CD14-positive monocyte (primary cell): ENCODE measurements at regions not wholly inside any gene's neighbourhood (a gene's known extent, or its start where the extent isn't known, plus 50 kb on each side); places are given as distances from the start of the nearest gene placed in this dataset.

Experiments
- DNase-seq, 3 donors: peaks; one replicate each; pipeline ENCODE4 v3.0.0-alpha.2; 2011 to 2022
- H2AFZ ChIP-seq: 2 replicates; pipeline ENCODE4 v1.6.0; 2012; ENCODE audit warnings: mild to moderate bottlenecking, low read depth, low read length, inconsistent platforms; ENCODE audit not compliant: insufficient read depth, poor library complexity, severe bottlenecking
- H3K27ac ChIP-seq, 2 donors: 1 replicate in 1 of 2; 2 replicates in 1 of 2; pipeline ENCODE4 v1.5.1; 2012 to 2013; ENCODE audit warnings: low read length in 2 of 2, control low read depth in 1 of 2, inconsistent platforms in 1 of 2, low read depth in 1 of 2, mild to moderate bottlenecking in 1 of 2
- H3K27me3 ChIP-seq, 2 donors: one replicate each; pipeline versions ENCODE4 v1.6.0 to v1.6.1; 2011 to 2013; ENCODE audit warnings: low read length in 2 of 2; ENCODE audit not compliant: control insufficient read depth in 2 of 2, insufficient read depth in 2 of 2
- H3K36me3 ChIP-seq, 2 donors: replicated peaks in 1 of 2; 1 replicate in 1 of 2; 2 replicates in 1 of 2; pipeline versions ENCODE4 v1.5.1 to v1.6.1; 2012 to 2013; ENCODE audit warnings: low read length in 2 of 2, control low read depth in 1 of 2, inconsistent platforms in 1 of 2, mild to moderate bottlenecking in 1 of 2; ENCODE audit not compliant: insufficient read depth in 2 of 2, control insufficient read depth in 1 of 2
- H3K4me1 ChIP-seq, 2 donors: 1 replicate in 1 of 2; 2 replicates in 1 of 2; pipeline versions ENCODE4 v1.5.1 to v1.6.1; 2012 to 2013; ENCODE audit warnings: low read length in 2 of 2, control low read depth in 1 of 2, inconsistent platforms in 1 of 2, mild to moderate bottlenecking in 1 of 2, moderate library complexity in 1 of 2; ENCODE audit not compliant: insufficient read depth in 2 of 2, control insufficient read depth in 1 of 2
- H3K4me2 ChIP-seq: replicated peaks from 2 replicates; pipeline ENCODE3; 2012; ENCODE audit warnings: low read length, moderate library complexity, mild to moderate bottlenecking; ENCODE audit not compliant: poor library complexity, severe bottlenecking; ENCODE audit errors: extremely low read depth
- H3K4me3 ChIP-seq, 3 experiments: fragments of 200-600 bp in 1 of 3; sonication (generic) in 1 of 3; replicated peaks in 1 of 3; 1 replicate in 2 of 3; 2 replicates in 1 of 3; pipeline ENCODE4 v1.5.1; 2011 to 2013; ENCODE audit warnings: low read length in 3 of 3, mild to moderate bottlenecking in 3 of 3, control low read depth in 2 of 3, low read depth in 2 of 3, inconsistent platforms in 1 of 3, moderate library complexity in 1 of 3
- H3K79me2 ChIP-seq: 2 replicates; pipeline ENCODE4 v1.6.0; 2012; ENCODE audit warnings: mild to moderate bottlenecking, control low read depth, inconsistent platforms, low read length, moderate library complexity; ENCODE audit not compliant: insufficient read depth
- H3K9ac ChIP-seq: 2 replicates; pipeline ENCODE4 v1.6.0; 2017; ENCODE audit warnings: low read length, mild to moderate bottlenecking; ENCODE audit not compliant: insufficient read depth, poor library complexity, severe bottlenecking
- H3K9me3 ChIP-seq, 2 donors: replicated peaks in 1 of 2; 1 replicate in 1 of 2; 2 replicates in 1 of 2; pipeline versions ENCODE4 v1.5.1 to v1.6.1; 2012 to 2013; ENCODE audit warnings: low read length in 2 of 2, control low read depth in 1 of 2; ENCODE audit not compliant: control insufficient read depth in 1 of 2, insufficient read depth in 1 of 2
- H4K20me1 ChIP-seq: 2 replicates; pipeline ENCODE4 v1.6.0; 2012; ENCODE audit warnings: mild to moderate bottlenecking, low read length, control low read depth, moderate library complexity; ENCODE audit not compliant: insufficient read depth
- H3K27ac Mint-ChIP-seq, 7 donors: one replicate each; pipeline ENCODE4 v1.8.0; 2020; ENCODE audit warnings: mild to moderate bottlenecking in 7 of 7, mixed read lengths in 7 of 7, moderate library complexity in 6 of 7, inconsistent platforms in 2 of 7
- H3K27me3 Mint-ChIP-seq, 3 donors: one replicate each; pipeline ENCODE4 v1.8.0; 2021 to 2022; ENCODE audit warnings: low read depth in 3 of 3, mild to moderate bottlenecking in 3 of 3, mixed read lengths in 3 of 3, moderate library complexity in 3 of 3, inconsistent platforms in 1 of 3
- H3K36me3 Mint-ChIP-seq, 2 donors: one replicate each; pipeline ENCODE4 v1.8.0; 2020; ENCODE audit warnings: mixed read lengths in 2 of 2, inconsistent platforms in 1 of 2, mild to moderate bottlenecking in 1 of 2
- H3K4me1 Mint-ChIP-seq: one replicate; pipeline ENCODE4 v1.8.0; 2020; ENCODE audit warnings: mild to moderate bottlenecking, mixed read lengths
- H3K4me3 Mint-ChIP-seq, 2 donors: one replicate each; pipeline ENCODE4 v1.8.0; 2020; ENCODE audit warnings: mild to moderate bottlenecking in 2 of 2, mixed read lengths in 2 of 2, moderate library complexity in 1 of 2
- H3K9me3 Mint-ChIP-seq, 7 donors: one replicate each; pipeline ENCODE4 v1.8.0; 2020 to 2022; ENCODE audit warnings: mixed read lengths in 7 of 7, mild to moderate bottlenecking in 6 of 7, moderate library complexity in 6 of 7, inconsistent platforms in 2 of 7
- CTCF ChIP-seq: fragments of 200-600 bp; IDR thresholded peaks from one replicate; pipeline ENCODE4 v1.8.0; 2022; ENCODE audit warnings: antibody characterized with exemption, mild to moderate bottlenecking
- WGBS: methylation state at CpG from one replicate; pipeline ENCODE4 v1.1.5; 2013; ENCODE audit warnings: missing lambda C conversion rate; ENCODE audit not compliant: insufficient coverage; 5-methylcytosine and 5-hydroxymethylcytosine counted together
- intact Hi-C, 2 donors: fragments of 100-400 bp; cut with micrococcal nuclease; formaldehyde crosslinking; loops; one replicate each; pipeline versions ENCODE4 v1.15.0 to v1.15.1; 2023

- DNase-seq, result no peak
- no peak overlapping the region for H3K9ac ChIP-seq
- no peaks in the 10 kb centered on the region for H3K36me3 ChIP-seq
- H3K4me3 Mint-ChIP-seq, result no peak overlapping the region
- H3K4me1 ChIP-seq, result no peaks in the 10 kb centered on the region
- H3K27me3 ChIP-seq, result no peaks in the 10 kb centered on the region
- H3K4me2 ChIP-seq, result no peak overlapping the region
- no peaks in the 10 kb centered on the region for H3K4me1 Mint-ChIP-seq
- H3K36me3 Mint-ChIP-seq, result no peaks in the 10 kb centered on the region
- no peak overlapping the region for H3K27ac Mint-ChIP-seq
- peaks cover 0 to 9% (median 0%) of the 10 kb centered on the region in 7 donors for H3K9me3 Mint-ChIP-seq
- H3K4me3 ChIP-seq, result no peak overlapping the region
- no peaks in the 10 kb centered on the region for H4K20me1 ChIP-seq
- no peaks in the 10 kb centered on the region for H3K79me2 ChIP-seq
- WGBS, result 93% methylated on average over 3 of the region's 3 CpGs
- no peaks in the 10 kb centered on the region for H3K27me3 Mint-ChIP-seq
- no peak for TF ChIP-seq CTCF
- no peak overlapping the region for H3K27ac ChIP-seq
- H3K9me3 ChIP-seq, result no peaks in the 10 kb centered on the region
- intact Hi-C loops, result no loop called here
- no peak overlapping the region for H2AFZ ChIP-seq
Measured at GRCh38 chr16:52597073-52597771, 50.3 kb upstream of the TOX3 start.
